ENCODE measurements at regions not wholly inside any gene's neighbourhood (a gene's known extent, or its start where the extent isn't known, plus 50 kb on each side); places are given as distances from the start of the nearest gene placed in this dataset.

DNA sequence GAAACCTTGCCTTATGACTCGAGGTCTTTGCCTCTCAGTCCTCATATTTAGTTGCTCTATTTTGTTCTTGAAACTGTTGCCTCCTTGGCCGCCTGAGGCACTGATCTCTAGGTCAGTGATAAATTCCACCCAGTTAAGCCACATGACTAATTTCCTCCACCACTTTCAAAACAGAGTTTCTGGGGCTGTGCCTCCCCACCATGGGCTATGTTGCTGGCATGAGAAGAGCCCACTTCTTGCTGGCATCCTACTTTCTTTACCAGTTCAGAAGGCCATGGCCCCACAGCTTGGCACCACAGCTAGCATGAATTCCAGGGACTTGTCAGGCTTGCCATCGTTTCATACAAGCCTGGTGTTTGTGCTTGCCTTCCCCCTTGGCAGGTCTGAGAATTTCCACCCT is 361.4 kb upstream of the JAG1 start:
- TF ChIP-seq CEBPB (IDR thresholded peaks at IDR 0.05; ENCODE audit: borderline replicate concordance in 1 of 2, low read depth in 2 of 2, low read length in 2 of 2), result no peak
- TF ChIP-seq RBBP5 (conservative IDR thresholded peaks at IDR 0.05), result no peak
- no peak for TF ChIP-seq TAF1 (IDR thresholded peaks at IDR 0.05; ENCODE audit: borderline replicate concordance, low read depth, low read length)

Measured in GM12878 (cell line).